ENCODE measurements at regions not wholly inside any gene's neighbourhood (a gene's known extent, or its start where the extent isn't known, plus 50 kb on each side); places are given as distances from the start of the nearest gene placed in this dataset.

- peak overlapping the region in 6 of 7 donors; percentile 17 to 94 (median 86) for H3K27ac Mint-ChIP-seq
- Histone ChIP-seq H3K27ac (ENCODE audit: low read depth in 1 of 2, low read length in 2 of 2) (peak overlapping the region in 1 of 2 donors; percentile 79), H4K20me1 (ENCODE audit: insufficient read depth, low read length) (no peaks in the 10 kb centered on the region), H3K27me3 (ENCODE audit: control insufficient read depth in 2 of 2, insufficient read depth in 2 of 2, low read length in 2 of 2) (no peaks in the 10 kb centered on the region), H3K36me3 (replicated peaks in 1 of 2; ENCODE audit: control insufficient read depth in 1 of 2, insufficient read depth in 2 of 2, low read length in 2 of 2) (no peaks in the 10 kb centered on the region), H3K4me3 (replicated peaks in 1 of 3; ENCODE audit: low read depth in 2 of 3, low read length in 3 of 3) (peak overlapping the region in 1 of 3 experiments; percentile 55), H3K9ac (ENCODE audit: insufficient read depth, low read length, poor library complexity, severe bottlenecking) (no peak overlapping the region), H3K4me2 (replicated peaks; ENCODE audit: extremely low read depth, low read length, poor library complexity, severe bottlenecking) (peak overlapping the region; percentile 69), H3K79me2 (ENCODE audit: insufficient read depth, low read length) (no peaks in the 10 kb centered on the region), H2AFZ (ENCODE audit: insufficient read depth, low read depth, low read length, poor library complexity, severe bottlenecking) (no peak overlapping the region), H3K4me1 (ENCODE audit: control insufficient read depth in 1 of 2, insufficient read depth in 2 of 2, low read length in 2 of 2) (peaks cover 34 to 39% of the 10 kb centered on the region in 2 donors), H3K9me3 (replicated peaks in 1 of 2; ENCODE audit: control insufficient read depth in 1 of 2, insufficient read depth in 1 of 2, low read length in 2 of 2) (no peaks in the 10 kb centered on the region)
- peaks cover 0 to 10% (median 3%) of the 10 kb centered on the region in 7 donors for H3K9me3 Mint-ChIP-seq
- peak overlapping the region; percentile 14 to 59 for H3K4me3 Mint-ChIP-seq
- 50% methylated on average over 2 of the region's 3 CpGs for WGBS (ENCODE audit: insufficient coverage)
- peaks cover 47% of the 10 kb centered on the region for H3K4me1 Mint-ChIP-seq
- H3K36me3 Mint-ChIP-seq: no peaks in the 10 kb centered on the region
- TF ChIP-seq CTCF (IDR thresholded peaks at IDR 0.05): no peak
- DNase-seq: peak in 2 of 3 donors; percentile 7 to 23
- H3K27me3 Mint-ChIP-seq (ENCODE audit: low read depth in 3 of 3): peaks cover 0 to 5% (median 0%) of the 10 kb centered on the region in 3 donors
- intact Hi-C loops (cut with micrococcal nuclease): no loop called here
Observed at GRCh38 chr6:6841571-6841970, 253.1 kb downstream of the LY86 start.

GRCh38 chr6:6842291-6842690, 253.8 kb downstream of the LY86 start:
- Histone ChIP-seq H3K9me3 (replicated peaks in 1 of 2; ENCODE audit: control insufficient read depth in 1 of 2, insufficient read depth in 1 of 2, low read length in 2 of 2) (no peaks in the 10 kb centered on the region), H3K4me3 (replicated peaks in 1 of 3; ENCODE audit: low read depth in 2 of 3, low read length in 3 of 3) (no peak overlapping the region), H3K4me1 (ENCODE audit: control insufficient read depth in 1 of 2, insufficient read depth in 2 of 2, low read length in 2 of 2) (peaks cover 34 to 39% of the 10 kb centered on the region in 2 donors), H4K20me1 (ENCODE audit: insufficient read depth, low read length) (no peaks in the 10 kb centered on the region), H3K36me3 (replicated peaks in 1 of 2; ENCODE audit: control insufficient read depth in 1 of 2, insufficient read depth in 2 of 2, low read length in 2 of 2) (no peaks in the 10 kb centered on the region), H3K79me2 (ENCODE audit: insufficient read depth, low read length) (no peaks in the 10 kb centered on the region), H3K27ac (ENCODE audit: low read depth in 1 of 2, low read length in 2 of 2) (no peak overlapping the region), H3K9ac (ENCODE audit: insufficient read depth, low read length, poor library complexity, severe bottlenecking) (no peak overlapping the region), H2AFZ (ENCODE audit: insufficient read depth, low read depth, low read length, poor library complexity, severe bottlenecking) (no peak overlapping the region), H3K4me2 (replicated peaks; ENCODE audit: extremely low read depth, low read length, poor library complexity, severe bottlenecking) (no peak overlapping the region), H3K27me3 (ENCODE audit: control insufficient read depth in 2 of 2, insufficient read depth in 2 of 2, low read length in 2 of 2) (no peaks in the 10 kb centered on the region)
- Mint-ChIP-seq H3K27me3 (ENCODE audit: low read depth in 3 of 3) (peaks cover 0 to 5% (median 0%) of the 10 kb centered on the region in 3 donors), H3K9me3 (peaks cover 0 to 10% (median 3%) of the 10 kb centered on the region in 7 donors), H3K4me3 (no peak overlapping the region), H3K4me1 (peaks cover 44% of the 10 kb centered on the region), H3K27ac (no peak overlapping the region), H3K36me3 (no peaks in the 10 kb centered on the region)
- TF ChIP-seq CTCF (IDR thresholded peaks at IDR 0.05): no peak
- no CpG with 5 or more reads among the region's 5 CpGs for WGBS (ENCODE audit: insufficient coverage)
- DNase-seq: no peak
- intact Hi-C loops (cut with micrococcal nuclease): no loop called here

Data from CD14-positive monocyte (primary cell).